Lower leg skin (tissue), 3 donors: ENCODE measurements at regions not wholly inside any gene's neighbourhood (a gene's known extent, or its start where the extent isn't known, plus 50 kb on each side); places are given as distances from the start of the nearest gene placed in this dataset.

Experiments used
- CTCF ChIP-seq, 3 donors: fragments of 450-650 bp; IDR thresholded peaks; one replicate each; pipeline ENCODE4 v1.5.1; 2016; ENCODE audit warnings: antibody characterized with exemption in 3 of 3, mild to moderate bottlenecking in 3 of 3, moderate library complexity in 2 of 3
- POLR2A ChIP-seq, 2 donors: fragments of 450-650 bp; IDR thresholded peaks; one replicate each; pipeline ENCODE4 v1.6.1; 2016 to 2017; ENCODE audit warnings: antibody characterized with exemption in 2 of 2, mild to moderate bottlenecking in 1 of 2, moderate library complexity in 1 of 2

- TF ChIP-seq POLR2A (IDR thresholded peaks at IDR 0.05) (no peak), CTCF (IDR thresholded peaks at IDR 0.05) (no peak)
These were observed 87.7 kb upstream of the TNFSF4 start for GRCh38 chr1:173294843-173295242.
